HG03139 (cell line): ENCODE measurements at regions not wholly inside any gene's neighbourhood (a gene's known extent, or its start where the extent isn't known, plus 50 kb on each side); places are given as distances from the start of the nearest gene placed in this dataset.
A peak's percentile ranks its signal among the peaks of the same experiment; 100 is the strongest.

Experiments
- ATAC-seq: cut with Tn5 transposase; IDR thresholded peaks from one replicate; pipeline ENCODE4 v1.9.1; 2021; ENCODE audit not compliant: unreplicated experiment

DNA sequence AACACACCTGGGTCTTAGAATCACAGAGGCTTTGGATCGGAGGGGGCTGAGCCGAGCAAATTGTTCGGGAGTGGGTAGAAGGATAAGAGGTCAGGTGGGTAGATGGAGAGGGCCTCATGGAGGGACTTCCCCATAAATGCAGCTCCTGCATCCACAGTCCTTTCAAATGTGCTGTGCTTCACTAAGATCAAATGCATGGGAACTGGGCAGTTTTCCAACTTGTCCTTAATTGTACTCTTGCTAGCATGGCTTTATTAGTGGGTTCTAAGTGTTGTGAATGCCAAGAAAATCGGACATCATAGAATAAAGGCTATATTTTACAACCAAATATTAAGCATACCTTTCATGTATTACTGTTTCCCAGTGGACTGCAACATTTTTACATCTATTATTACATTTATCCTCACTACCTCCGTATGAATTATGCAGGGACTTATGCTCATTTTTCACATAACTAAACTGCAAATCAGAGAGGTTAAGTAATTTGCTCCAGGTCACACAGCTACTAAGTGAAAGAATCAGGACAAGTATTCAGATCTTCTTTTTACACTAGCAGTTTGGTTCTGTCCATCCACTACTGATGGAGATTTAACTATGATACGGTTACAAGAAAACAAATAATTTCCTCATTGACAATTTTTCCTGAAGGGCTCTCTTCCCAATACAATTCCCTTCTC, 174.5 kb upstream of the RUNX1 start:
- ATAC-seq, result no peak

DNA sequence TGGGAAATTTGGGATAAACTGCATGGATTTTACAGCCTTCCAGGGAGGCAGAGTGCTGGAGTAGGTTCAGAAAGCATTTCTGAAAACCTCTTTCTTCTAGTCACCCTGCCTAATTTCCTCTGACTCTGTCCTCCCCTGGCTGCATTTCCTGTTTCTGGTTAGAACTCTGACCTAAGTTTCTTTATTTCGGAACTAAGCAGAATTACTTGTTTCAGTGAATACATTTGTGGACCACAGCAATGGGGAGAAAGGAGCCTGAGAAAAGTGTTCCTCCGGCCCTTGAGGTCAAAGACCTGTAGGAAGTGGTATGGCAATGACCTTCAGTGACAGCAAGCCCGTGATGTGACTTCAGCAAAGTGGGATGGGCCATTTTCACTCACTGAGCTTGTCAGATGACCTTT, 173.4 kb upstream of the RUNX1 start:
- peak; percentile 46 for ATAC-seq

DNA sequence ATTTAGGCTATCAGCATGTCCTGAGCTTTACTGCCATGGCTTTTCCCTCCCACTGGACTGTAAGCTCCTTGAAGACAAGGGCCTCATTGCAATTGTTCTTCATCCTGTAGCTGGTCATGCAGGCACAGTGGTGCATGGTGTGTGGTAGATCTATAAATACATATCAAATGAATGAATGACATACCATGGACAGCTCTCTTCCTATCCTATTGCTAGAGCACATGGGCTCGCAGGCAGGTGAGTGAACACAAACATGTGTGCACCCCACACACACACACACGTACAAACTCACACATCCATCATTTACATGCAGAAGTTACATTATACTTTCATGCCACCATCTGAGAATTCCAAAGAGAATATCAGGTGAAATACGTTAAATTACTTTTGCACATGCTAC, 172.9 kb upstream of the RUNX1 start:
- no peak for ATAC-seq

DNA sequence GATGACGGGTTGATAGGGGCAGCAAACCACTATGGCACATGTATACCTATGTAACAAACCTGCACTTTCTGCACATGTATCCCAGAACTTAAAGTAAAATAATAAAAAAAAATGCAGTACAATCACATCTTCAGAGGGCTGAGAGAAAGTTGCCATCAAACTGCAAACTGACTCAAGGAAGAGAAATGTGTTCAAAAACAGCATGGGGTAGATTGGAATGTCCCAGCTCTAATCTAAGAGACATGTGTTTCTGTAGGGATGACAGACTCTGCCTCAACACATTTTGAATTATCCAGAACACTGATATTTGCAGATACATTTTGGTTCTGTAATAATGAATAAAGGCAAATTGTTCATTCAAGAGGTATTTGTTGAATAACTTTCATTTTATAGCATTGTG, 171.2 kb upstream of the RUNX1 start:
- no peak for ATAC-seq

DNA sequence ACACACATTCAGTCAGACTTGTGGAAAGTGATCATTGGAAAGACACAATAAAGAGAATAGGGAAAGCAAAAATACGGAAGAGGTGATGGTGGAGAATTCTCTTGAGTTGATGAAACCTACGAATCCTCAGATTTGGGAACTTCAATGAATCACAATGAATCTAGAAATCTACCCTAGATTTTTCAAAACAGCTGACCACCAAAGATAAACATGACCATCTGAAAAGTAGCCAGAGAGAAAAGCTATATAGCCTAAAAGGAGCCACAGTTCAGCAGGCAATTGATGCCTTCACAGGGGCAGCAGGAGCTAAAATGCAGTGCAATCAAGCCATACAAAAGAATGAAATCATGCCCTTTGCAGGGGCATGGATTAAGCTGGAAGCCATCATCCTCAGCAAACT, 170.6 kb upstream of the RUNX1 start:
- ATAC-seq, result no peak

DNA sequence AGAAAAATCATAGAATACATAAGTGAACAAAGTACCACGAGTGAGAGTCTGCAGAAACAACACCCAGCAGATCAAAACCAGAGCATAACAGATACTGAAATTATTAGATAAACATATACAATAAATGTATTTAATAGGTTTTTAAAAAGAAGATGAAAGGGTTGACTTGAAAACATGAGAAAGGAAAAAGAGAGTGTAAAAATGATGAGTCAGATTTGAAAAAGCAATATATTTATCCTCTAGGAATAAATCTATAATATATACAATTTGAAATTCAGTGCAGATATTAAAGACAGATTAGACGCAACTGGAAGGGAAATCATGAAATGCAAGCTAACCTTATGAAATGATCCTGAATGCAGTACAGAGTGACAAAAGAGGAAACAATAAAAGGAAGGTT, 170.2 kb upstream of the RUNX1 start:
- ATAC-seq, result no peak

DNA sequence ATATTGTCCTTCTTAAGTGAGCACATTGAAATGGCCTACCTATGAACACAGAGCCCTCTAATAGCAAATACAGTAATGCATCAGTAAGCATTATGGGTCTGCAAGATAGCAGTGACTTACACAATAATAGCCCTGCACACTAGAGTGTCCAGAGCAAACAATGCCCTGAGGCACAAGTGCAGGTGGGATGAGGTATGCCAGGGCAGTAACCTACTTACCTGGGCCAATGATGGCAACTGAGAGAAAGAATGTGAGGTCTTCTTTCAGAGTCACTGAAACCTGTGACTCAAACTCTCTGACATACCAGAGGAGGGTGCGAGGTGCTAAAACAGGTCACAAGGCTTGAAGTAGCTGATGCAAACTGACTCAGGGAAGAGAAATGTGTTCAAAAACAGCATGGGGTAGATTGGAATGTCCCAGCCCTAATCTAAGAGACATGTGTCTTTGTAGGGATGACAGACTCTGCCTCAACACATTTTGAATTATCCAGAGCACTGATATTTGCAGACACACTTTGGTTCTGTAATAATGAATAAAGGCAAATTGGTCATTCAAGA, 168.5 kb upstream of the RUNX1 start:
- no peak for ATAC-seq

DNA sequence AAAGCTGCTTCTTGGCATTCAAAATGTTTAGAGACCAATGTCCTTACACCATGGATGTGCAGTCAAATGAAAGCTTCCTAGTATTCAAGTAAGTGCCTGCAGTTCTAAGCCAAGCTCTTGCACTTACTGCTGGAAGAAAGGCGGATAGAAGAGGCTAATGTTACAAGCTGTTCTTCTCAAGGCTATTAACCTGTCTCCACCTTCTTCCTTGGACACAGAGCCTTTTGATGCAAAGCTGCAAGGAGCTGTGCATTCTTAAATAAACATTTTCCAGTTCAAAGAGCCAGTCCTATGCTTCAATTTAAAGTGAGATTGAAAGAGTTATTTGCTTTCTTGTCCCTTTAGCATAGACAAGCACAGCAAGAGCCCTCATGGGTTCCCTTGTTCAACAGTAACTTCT, 167.9 kb upstream of the RUNX1 start:
- no peak for ATAC-seq

DNA sequence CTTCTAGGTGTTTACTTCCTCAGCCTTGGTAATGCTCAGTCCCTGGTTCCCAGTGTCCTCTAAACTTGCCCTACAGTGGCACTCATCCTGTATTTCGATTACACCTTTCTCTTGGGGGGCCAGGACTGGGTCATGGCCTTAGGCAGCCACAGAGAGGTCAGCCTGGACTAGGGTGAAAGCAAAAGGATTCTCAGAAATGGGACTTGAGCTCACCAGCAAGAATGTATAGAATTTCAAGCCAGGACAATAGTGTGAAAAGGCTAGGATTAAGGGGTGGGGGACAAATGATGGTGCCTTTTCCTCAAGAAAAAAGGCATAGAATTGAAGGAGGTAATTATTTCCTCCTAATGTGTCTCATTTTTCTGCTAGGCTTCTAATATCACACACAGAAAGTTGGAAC, 166.8 kb upstream of the RUNX1 start:
- ATAC-seq, result no peak

DNA sequence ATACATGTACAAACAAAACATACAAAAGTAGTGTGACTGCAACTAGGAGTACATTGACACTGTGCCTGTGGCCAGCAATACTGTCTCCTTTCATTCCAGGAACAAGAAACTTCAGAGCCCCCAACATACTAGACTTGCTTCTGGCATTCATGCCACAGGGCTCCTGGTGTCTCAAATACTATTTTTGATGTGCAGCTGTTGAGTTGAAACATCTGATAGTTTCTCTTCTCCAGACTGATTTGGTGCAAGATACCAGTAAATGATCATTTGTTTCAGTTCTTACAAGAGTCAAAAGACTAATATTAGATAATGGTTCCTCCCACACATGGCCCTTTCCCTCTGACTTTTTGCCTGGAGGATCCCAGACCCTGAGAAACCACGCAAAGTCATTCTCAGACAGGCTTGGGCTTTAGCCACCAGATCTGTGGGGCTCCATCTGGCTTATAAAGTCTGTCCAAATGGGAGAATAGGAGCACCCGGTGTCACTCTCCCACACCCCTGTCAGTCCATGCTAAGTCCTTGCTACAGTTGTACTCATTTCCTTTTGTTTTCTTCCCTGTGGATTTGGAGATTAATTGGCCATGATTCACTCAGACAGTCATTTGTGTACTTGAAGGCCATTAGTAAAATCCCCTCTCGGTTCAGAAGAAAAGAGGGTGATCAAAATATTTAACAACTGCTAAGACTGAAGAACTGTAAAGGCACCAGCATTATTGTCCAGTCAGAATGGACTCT, 163.5 kb upstream of the RUNX1 start:
- no peak for ATAC-seq

DNA sequence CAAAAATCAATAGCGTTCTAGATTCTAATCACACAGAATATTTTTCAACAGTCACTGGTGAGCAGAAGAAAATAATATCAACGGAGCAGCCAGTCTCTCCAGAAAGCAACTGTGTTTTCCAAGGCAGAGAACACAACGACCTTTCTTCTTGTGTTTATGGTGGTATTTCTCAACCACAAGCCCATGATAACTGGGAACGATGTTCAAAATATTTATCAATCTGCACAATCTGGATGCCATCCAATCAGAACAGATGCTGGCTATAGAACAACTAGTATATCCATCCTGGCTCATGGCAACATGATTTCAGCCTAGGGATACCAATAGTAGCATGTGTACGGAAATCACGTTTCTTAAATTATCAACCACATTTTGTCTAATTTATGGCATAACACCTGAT, 162.7 kb upstream of the RUNX1 start:
- ATAC-seq, result no peak

DNA sequence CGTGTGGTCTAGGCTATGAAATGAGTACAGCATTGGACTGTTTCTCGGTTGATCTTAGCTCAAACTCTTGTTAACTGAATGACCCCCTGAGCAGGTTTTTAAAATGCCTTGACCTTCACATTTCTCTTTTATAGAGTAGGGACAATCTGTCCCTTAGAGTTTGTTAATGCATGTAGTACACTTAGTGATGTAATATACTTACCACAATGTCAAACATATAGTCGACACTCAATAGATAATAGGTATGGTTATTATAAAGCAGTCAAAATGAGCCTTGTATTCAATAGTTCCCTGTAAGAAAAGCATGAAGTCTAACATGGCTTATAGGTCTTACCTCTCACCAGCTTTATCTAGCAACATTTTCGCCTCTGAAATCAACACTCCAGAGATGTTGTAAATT, 161.0 kb upstream of the RUNX1 start:
- ATAC-seq, result no peak

DNA sequence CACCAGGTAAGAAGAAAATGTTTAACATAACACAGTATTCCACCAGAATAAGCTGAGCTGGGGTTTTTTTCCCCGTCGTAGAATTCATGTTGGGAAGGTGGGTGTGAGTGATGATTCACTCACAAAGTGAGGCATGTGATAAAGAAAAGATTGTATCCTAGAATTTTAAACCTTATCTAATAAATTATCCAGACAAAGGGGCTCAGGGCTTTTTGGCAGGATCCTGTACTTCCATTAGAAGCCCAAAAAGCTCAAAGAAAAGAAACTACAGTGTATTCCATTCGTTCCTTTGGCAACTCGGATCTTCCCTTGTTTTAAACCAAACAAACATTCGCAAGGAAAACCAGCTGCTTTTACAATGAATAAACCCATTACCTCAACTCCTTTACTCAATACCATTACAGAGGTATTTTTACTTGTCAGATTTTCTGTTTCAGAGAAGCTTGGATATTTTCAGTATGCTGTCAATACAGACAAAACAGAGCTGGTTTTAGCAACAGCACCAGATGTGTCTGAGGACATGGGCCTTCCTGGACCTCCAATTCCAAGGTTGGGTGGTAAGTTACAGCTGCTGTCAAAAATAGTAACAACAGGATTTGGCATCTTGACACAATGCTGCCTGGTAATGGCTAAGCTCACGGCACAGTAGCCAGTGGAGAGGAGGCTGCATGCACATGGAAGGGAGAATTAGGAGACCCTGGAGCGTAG, 159.9 kb upstream of the RUNX1 start:
- ATAC-seq, result no peak

DNA sequence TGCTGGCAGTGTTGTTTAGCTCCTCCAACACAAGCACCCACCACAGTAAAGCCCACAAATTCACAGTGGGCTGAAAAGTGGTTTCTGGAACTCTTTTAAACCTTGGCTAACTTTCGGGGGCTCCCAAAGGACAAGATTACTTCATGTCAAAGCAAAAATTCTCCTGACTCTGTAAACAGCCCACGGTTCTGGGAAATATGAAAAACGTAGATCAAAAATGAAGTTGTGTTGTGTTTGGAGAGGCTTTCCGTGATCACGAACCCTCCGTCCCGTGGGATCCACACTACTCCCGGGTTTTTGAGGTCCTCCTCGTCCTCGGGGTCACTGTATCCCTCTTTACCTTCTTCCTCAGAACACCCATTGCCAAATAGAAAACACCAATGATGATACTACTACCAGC, 159.0 kb upstream of the RUNX1 start:
- ATAC-seq, result no peak

DNA sequence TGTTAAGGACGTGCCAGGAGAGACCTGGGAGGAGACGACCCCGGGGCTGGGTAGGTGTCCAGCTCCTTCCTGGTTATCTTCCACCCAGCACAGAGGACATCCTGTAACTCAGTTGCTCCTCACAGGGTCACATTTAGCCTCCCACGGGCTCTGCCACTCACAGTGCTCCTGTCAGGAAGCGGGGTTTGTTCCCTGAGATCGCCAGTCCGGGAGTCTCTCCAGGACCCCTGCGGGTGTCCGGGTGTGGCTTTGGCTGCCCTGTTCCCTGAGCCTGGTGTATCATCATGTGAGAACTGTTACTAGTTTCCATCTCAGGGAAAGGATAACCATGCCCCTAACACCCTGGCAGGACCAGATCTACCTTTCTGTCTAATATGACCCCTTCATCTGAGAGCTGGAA, 158.2 kb upstream of the RUNX1 start:
- no peak for ATAC-seq

DNA sequence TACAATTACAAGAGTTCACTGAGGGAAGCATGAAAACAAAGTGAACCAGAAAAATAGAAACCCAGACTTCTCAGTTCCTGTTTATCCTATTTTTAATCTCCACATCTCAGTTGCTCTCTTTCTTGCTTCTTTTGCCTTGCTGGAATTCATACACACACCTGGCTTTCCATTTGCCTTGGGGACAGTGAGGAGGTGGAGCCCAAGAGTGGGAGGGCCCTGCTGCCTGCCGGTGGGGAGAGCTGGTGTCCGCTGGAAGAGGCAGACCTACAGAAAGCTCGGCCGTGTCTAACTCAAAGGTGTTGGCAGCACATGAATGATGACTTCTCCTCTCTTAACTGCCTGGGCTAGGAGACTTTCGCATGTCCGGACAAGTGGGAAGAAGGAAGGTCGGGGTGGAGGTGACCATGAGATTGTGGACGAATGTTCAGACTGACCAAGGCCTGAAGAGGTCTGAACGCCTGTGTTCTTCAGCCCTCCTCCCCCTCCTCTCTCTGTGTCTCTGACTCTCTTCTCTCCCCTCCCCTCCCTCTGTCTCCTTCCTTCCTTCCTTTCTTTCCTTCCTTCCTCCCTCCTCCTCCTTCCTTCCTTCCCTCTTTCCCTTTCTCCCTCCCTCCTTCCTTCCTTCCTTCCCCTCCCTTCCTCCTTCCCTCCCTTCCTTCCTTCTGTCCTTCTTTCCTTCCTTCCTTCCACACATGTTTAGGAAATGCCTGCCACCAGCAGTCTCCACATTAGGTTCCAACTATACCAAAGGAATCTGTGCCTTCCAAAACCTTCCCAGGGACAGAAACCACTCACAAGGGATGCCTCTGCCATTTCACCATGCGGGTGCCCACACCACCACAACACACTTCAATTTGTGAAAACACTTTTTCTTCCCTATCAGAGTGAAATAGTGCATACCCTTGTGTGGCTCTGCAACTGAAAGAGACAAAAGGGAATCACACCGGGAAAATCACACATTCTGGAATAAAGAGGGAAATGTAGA, 157.3 kb upstream of the RUNX1 start:
- ATAC-seq, result no peak

DNA sequence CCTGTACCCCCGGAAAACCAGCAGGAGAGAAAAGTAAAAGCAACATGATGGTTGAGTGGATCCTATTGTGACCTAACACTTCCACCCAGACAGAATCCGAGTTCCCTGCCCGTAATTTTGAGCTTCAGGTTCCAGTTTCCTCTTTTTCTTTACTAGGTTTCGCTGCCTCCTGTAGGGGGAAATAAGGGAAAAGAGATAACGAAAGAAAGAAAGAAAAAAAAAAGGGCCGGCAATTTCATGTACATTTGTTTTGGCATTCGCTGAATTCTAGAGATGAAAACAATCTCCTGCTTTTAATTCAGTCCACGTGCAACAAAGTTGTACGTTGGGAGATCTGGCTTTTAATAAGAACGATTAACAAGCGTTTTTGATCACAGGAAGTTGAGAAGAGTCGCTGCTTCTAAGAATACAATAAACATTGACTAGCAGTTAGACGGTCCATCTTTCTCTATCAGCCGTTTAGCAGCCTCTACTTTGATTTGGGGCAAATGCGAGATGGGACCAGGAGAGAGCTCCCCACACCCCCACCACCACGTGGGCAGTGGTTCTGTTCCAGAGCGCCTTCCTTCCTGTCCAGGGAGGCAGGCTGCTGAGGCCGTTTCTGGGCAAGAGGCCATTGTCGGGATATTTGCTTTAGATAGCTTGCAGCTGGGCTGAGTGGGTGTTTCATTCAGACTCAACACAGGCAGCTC, 155.9 kb upstream of the RUNX1 start:
- ATAC-seq, result no peak

DNA sequence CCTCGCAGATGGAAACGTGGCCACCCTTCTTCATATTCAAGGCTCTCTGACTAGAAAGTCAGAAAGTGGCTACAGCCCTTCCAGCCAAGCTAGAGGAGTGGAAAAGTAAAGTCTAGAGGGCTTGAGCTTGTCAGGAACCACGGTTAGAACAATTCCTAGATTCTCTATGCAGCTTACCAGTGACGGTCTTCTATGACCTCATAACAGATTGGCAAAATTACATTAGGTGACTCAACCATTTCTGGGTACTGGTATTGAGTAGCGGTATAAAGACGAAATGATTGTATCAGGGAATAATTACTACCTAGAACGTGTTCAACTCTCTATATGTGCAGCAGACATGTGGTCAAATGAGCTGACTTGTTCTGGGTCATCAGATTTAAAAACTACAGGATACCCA, 155.0 kb upstream of the RUNX1 start:
- ATAC-seq, result no peak

DNA sequence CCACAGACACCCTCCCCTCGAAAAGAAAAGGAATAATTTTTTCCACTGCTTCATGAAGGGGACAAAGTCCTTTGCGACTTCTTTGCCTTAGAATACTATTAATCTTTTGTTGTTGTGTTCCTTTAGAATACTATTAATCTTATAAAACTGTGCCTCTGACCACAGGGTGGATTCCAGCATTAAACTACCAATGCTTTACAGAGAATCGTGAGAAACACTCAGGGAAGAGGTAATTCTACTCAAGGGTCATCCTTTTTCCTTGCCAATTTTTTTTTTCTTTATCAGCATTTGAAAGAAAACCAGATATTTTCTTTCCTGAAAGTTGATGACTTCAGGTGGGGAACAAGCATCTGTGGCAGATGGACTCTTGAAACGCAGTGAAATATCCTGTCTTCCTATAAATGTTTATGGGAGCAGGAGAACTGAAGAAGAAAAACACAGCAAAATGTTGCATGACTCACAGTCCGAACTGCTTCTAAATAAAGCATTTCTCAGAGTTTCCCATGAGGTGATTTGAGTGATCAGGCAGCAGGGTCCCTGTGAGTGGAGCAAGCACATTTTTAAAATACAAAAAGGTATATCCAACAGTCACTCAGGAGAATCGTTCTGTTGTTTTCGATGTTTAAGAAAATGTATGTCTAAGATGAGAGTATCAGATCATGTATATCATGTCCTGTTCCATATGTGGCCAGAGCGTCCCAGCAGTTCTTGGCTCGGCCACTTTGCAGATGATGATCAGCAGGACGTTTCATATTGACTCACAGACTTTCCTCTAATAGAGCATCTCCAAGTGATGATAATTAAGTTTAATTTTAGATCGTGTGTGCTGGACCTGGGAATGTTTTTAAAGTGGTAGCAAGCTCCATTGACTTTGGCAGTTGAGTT, 154.2 kb upstream of the RUNX1 start:
- no peak for ATAC-seq
